GM12878 (cell line): ENCODE measurements at regions not wholly inside any gene's neighbourhood (a gene's known extent, or its start where the extent isn't known, plus 50 kb on each side); places are given as distances from the start of the nearest gene placed in this dataset.

Experiments used
- ATAC-seq: fragments of 200-7000 bp; cut with Tn5 transposase; 3 replicates; pipeline ENCODE4 v1.9.1; 2020; ENCODE audit warnings: mild to moderate bottlenecking, moderate library complexity
- BruUV-seq: library from RNA; stranded (reverse); fragments of 400-500 nt; replicated peaks from 2 replicates; lab custom pipeline; 2021; lab: Mats Ljungman, UMichigan
- CTCF ChIA-PET: fragments of 300-600 bp; sonication (Branson Sonifier 250); formaldehyde crosslinking; extraction: SDS; loops from one replicate; lab custom pipeline; 2021; ENCODE audit warnings: inconsistent platforms; lab: Yijun Ruan, JAX
- POLR2A ChIA-PET: fragments of 350-600 bp; formaldehyde crosslinking; extraction: SDS; loops from one replicate; lab custom pipeline; 2021; ENCODE audit warnings: inconsistent platforms; lab: Charles Lee
- RAD21 ChIA-PET: fragments of 300-600 bp; sonication (Branson Sonifier 250); formaldehyde crosslinking; loops from one replicate; lab custom pipeline; 2023; ENCODE audit warnings: antibody characterized with exemption; ENCODE audit not compliant: unreplicated experiment; lab: Charles Lee
- SMC1A ChIA-PET: fragments of 300-600 bp; sonication (Branson Sonifier 250); formaldehyde crosslinking; loops from one replicate; lab custom pipeline; 2023; ENCODE audit not compliant: unreplicated experiment, uncharacterized antibody; lab: Charles Lee
- DNase-seq: peaks from one replicate; pipeline ENCODE4 v3.0.0-alpha.2; 2011; ENCODE audit warnings: low read depth, low spot score
- FAIRE-seq: peaks from 3 replicates; lab custom pipeline; 2011; peaks lifted over from hg19 to GRCh38; lab: Jason Lieb, UNC
- H2AFZ ChIP-seq: 2 replicates; pipeline ENCODE4 v1.6.0; 2011; ENCODE audit warnings: low read depth, low read length, control low read depth; ENCODE audit not compliant: control insufficient read depth
- H3K27ac ChIP-seq: 2 replicates; pipeline ENCODE4 v1.5.1; 2011; ENCODE audit warnings: control low read depth; ENCODE audit not compliant: control insufficient read depth, insufficient read depth
- H3K27me3 ChIP-seq, 2 experiments: replicated peaks in 1 of 2; 2 replicates each; pipeline versions ENCODE4 v1.6.0 to v1.6.1; 2011; ENCODE audit warnings: low read length in 1 of 2; ENCODE audit not compliant: control insufficient read depth in 2 of 2, insufficient read depth in 2 of 2
- H3K36me3 ChIP-seq, 2 experiments: 2 replicates each; pipeline ENCODE4 v1.5.1; 2011; ENCODE audit warnings: low read length in 1 of 2; ENCODE audit not compliant: control insufficient read depth in 2 of 2, insufficient read depth in 2 of 2
- H3K4me1 ChIP-seq: 2 replicates; pipeline ENCODE4 v1.6.1; 2011; ENCODE audit warnings: mild to moderate bottlenecking, low read length, moderate library complexity, mixed read lengths; ENCODE audit not compliant: control insufficient read depth, insufficient read depth
- H3K4me2 ChIP-seq: 2 replicates; pipeline ENCODE4 v1.6.0; 2011; ENCODE audit warnings: control low read depth; ENCODE audit not compliant: control insufficient read depth, insufficient read depth
- H3K4me3 ChIP-seq: fragments of 200-600 bp; sonication (generic); 2 replicates; pipeline ENCODE4 v1.5.1; 2016
- H3K79me2 ChIP-seq: 2 replicates; pipeline ENCODE4 v1.6.0; 2011; ENCODE audit warnings: low read length; ENCODE audit not compliant: control insufficient read depth, insufficient read depth
- H3K9ac ChIP-seq: 2 replicates; pipeline ENCODE4 v1.8.0; 2011; ENCODE audit warnings: low read length, control low read depth, mixed read lengths; ENCODE audit not compliant: control insufficient read depth, insufficient read depth
- H3K9me3 ChIP-seq: replicated peaks from 3 replicates; pipeline ENCODE4 v1.5.1; 2011; ENCODE audit warnings: mild to moderate bottlenecking, low read length; ENCODE audit not compliant: control insufficient read depth, insufficient read depth
- H4K20me1 ChIP-seq: 2 replicates; pipeline ENCODE4 v1.6.0; 2011; ENCODE audit not compliant: control insufficient read depth, insufficient read depth
- ATF7 ChIP-seq: fragments of 450-650 bp; IDR thresholded peaks from 2 replicates; pipeline ENCODE4 v1.6.1; 2016; ENCODE audit warnings: low read depth, mild to moderate bottlenecking
- BHLHE40 ChIP-seq, 2 experiments: fragments of 450-650 bp in 1 of 2; IDR thresholded peaks; 2 replicates each; pipeline ENCODE4 v1.6.1; 2011 to 2017; ENCODE audit warnings: low read depth in 2 of 2, borderline replicate concordance in 1 of 2, improper control_type of control experiment in 1 of 2, low read length in 1 of 2, mild to moderate bottlenecking in 1 of 2
- E2F8 ChIP-seq: fragments of 450-650 bp; IDR thresholded peaks from 2 replicates; pipeline ENCODE4 v1.6.1; 2018; ENCODE audit warnings: mild to moderate bottlenecking, low read depth, moderate library complexity; ENCODE audit not compliant: partially characterized antibody
- EED ChIP-seq: sonication (generic); IDR thresholded peaks from 2 replicates; pipeline ENCODE4 v1.6.1; 2016; ENCODE audit warnings: antibody characterized with exemption, low read depth
- EZH2 ChIP-seq: IDR thresholded peaks from 2 replicates; pipeline ENCODE4 v1.6.1; 2012; ENCODE audit warnings: low read depth, mild to moderate bottlenecking, control low read depth, inconsistent platforms, low read length, borderline replicate concordance; ENCODE audit not compliant: control insufficient read depth
- FOS ChIP-seq: IDR thresholded peaks from 3 replicates; pipeline ENCODE4 v1.6.1; 2011; ENCODE audit warnings: borderline replicate concordance; ENCODE audit not compliant: insufficient read length; ENCODE audit errors: extremely low read depth
- HCFC1 ChIP-seq: fragments of 150-350 bp; IDR thresholded peaks from 2 replicates; pipeline ENCODE4 v1.6.1; 2014; ENCODE audit warnings: low read length
- HDGF ChIP-seq: fragments of 450-650 bp; IDR thresholded peaks from 2 replicates; pipeline ENCODE4 v1.6.1; 2016; ENCODE audit warnings: antibody characterized with exemption
- MEF2A ChIP-seq: IDR thresholded peaks from 2 replicates; pipeline ENCODE4 v1.6.1; 2011; ENCODE audit warnings: low read depth, mild to moderate bottlenecking, low read length, moderate library complexity; ENCODE audit not compliant: insufficient read depth
- MLLT1 ChIP-seq: fragments of 450-650 bp; IDR thresholded peaks from 2 replicates; pipeline ENCODE4 v1.6.1; 2016; ENCODE audit warnings: mild to moderate bottlenecking
- PKNOX1 ChIP-seq: fragments of 450-650 bp; IDR thresholded peaks from 2 replicates; pipeline ENCODE4 v1.6.1; 2016; ENCODE audit warnings: mild to moderate bottlenecking
- RBBP5 ChIP-seq: fragments of 200-600 bp; sonication (generic); conservative IDR thresholded peaks from 2 replicates; pipeline ENCODE4 v1.6.1; 2016
- RCOR1 ChIP-seq: conservative IDR thresholded peaks from 2 replicates; pipeline ENCODE4 v1.6.1; 2012; ENCODE audit warnings: low read depth, low read length, improper control_type of control experiment
- SIX5 ChIP-seq: IDR thresholded peaks from 2 replicates; pipeline ENCODE4 v1.6.1; 2011; ENCODE audit warnings: mild to moderate bottlenecking, low read depth, low read length, moderate library complexity; ENCODE audit not compliant: severe bottlenecking
- ZNF24 ChIP-seq: fragments of 450-650 bp; IDR thresholded peaks from 2 replicates; pipeline ENCODE4 v1.6.1; 2017; ENCODE audit warnings: antibody characterized with exemption, mild to moderate bottlenecking
- ZNF274 ChIP-seq: IDR thresholded peaks from one replicate; pipeline ENCODE4 v1.8.0; 2011; ENCODE audit not compliant: insufficient read length, insufficient read depth
- WGBS: methylation state at CpG from one replicate; pipeline ENCODE4 v1.1.6; 2016; ENCODE audit warnings: low lambda C conversion rate; ENCODE audit not compliant: insufficient replicate concordance, insufficient coverage; ENCODE audit errors: missing lambda C conversion rate; 5-methylcytosine and 5-hydroxymethylcytosine counted together
- in situ Hi-C: fragments of 300-500 bp; cut with MboI; formaldehyde crosslinking; loops from 9 replicates; pipeline ENCODE4 v1.14.3; 2018; ENCODE audit warnings: mixed read lengths
- intact Hi-C: fragments of 100-400 bp; cut with micrococcal nuclease; formaldehyde crosslinking; loops from one replicate; pipeline ENCODE4 v1.14.2; 2022; ENCODE audit not compliant: unreplicated experiment

GRCh38 chr11:130731401-130731800 lies 184.9 kb downstream of the SNX19 start:
- WGBS, result 64% methylated on average over 5 of the region's 5 CpGs
- intact Hi-C loops, result no loop called here
- in situ Hi-C loops, result no loop called here
- ATAC-seq (no peak), FAIRE-seq (no peak), DNase-seq (no peak)
- BruUV-seq, result no TSS peak
- POLR2A ChIA-PET, result no interaction called here
- no peaks in the 10 kb centered on the region for H3K4me1 ChIP-seq
- H3K4me2 ChIP-seq, result no peak overlapping the region
- TF ChIP-seq ZNF274, result no peak
- TF ChIP-seq SIX5, result no peak
- TF ChIP-seq HCFC1, result no peak
- TF ChIP-seq MLLT1, result no peak
- no peak for TF ChIP-seq EED
- no peak for TF ChIP-seq PKNOX1
- TF ChIP-seq RCOR1, result no peak
- TF ChIP-seq E2F8, result no peak
- no peak for TF ChIP-seq EZH2
- no peak for TF ChIP-seq RBBP5
- TF ChIP-seq MEF2A, result no peak
- TF ChIP-seq ATF7, result no peak
- TF ChIP-seq HDGF, result no peak
- no peak for TF ChIP-seq FOS
- TF ChIP-seq ZNF24, result no peak
- no peak for TF ChIP-seq BHLHE40 (IDR thresholded peaks at IDR 0.05; ENCODE audit: borderline replicate concordance in 1 of 2, low read depth in 2 of 2, low read length in 1 of 2)
- H3K9ac ChIP-seq, result no peak overlapping the region
- H3K27ac ChIP-seq, result no peak overlapping the region
- H4K20me1 ChIP-seq, result no peaks in the 10 kb centered on the region
- H2AFZ ChIP-seq, result no peak overlapping the region
- no peaks in the 10 kb centered on the region; the same call in 1 of the 3 replicates for H3K9me3 ChIP-seq
- H3K79me2 ChIP-seq, result no peaks in the 10 kb centered on the region
- SMC1A ChIA-PET, result no interaction called here
- H3K27me3 ChIP-seq, result peaks cover 0 to 3% of the 10 kb centered on the region in 2 experiments; a peak in 1 of 4 replicates
- no peak overlapping the region for H3K4me3 ChIP-seq
- no peaks in the 10 kb centered on the region for H3K36me3 ChIP-seq
- CTCF ChIA-PET, result no interaction called here
- RAD21 ChIA-PET, result no interaction called here
